HepG2 (cell line): ENCODE measurements at regions not wholly inside any gene's neighbourhood (a gene's known extent, or its start where the extent isn't known, plus 50 kb on each side); places are given as distances from the start of the nearest gene placed in this dataset.
A peak's percentile ranks its signal among the peaks of the same experiment; 100 is the strongest.

Experiments used
- ATF5 ChIP-seq: sonication (generic); formaldehyde crosslinking; IDR thresholded peaks from 2 replicates; pipeline ENCODE4 v1.4.0; 2020; ENCODE audit warnings: mild to moderate bottlenecking, low read depth, missing genetic modification reagents
- DNMT1 ChIP-seq: sonication (generic); formaldehyde crosslinking; IDR thresholded peaks from 2 replicates; pipeline ENCODE4 v1.5.1; 2020; ENCODE audit warnings: mild to moderate bottlenecking, missing genetic modification reagents
- GABPA ChIP-seq, 2 experiments: IDR thresholded peaks; 2 replicates each; pipeline ENCODE4 v1.6.1; 2011 to 2016; ENCODE audit warnings: low read depth in 2 of 2, low read length in 1 of 2, missing biosample characterization in 1 of 2, missing genetic modification characterization in 1 of 2
- IRX3 ChIP-seq: sonication (generic); formaldehyde crosslinking; IDR thresholded peaks from 2 replicates; pipeline ENCODE4 v1.8.1; 2023; ENCODE audit warnings: mild to moderate bottlenecking, low read depth, missing genetic modification reagents, borderline replicate concordance
- JUN ChIP-seq: sonication (generic); formaldehyde crosslinking; IDR thresholded peaks from 2 replicates; pipeline ENCODE4 v1.4.0; 2020; ENCODE audit warnings: mild to moderate bottlenecking, missing genetic modification reagents
- KAT7 ChIP-seq: IDR thresholded peaks from 2 replicates; pipeline ENCODE4 v1.6.1; 2018; ENCODE audit warnings: borderline replicate concordance, missing compliant biosample characterization
- MAZ ChIP-seq, 2 experiments: sonication (generic) in 1 of 2; formaldehyde crosslinking in 1 of 2; IDR thresholded peaks; 2 replicates each; pipeline versions ENCODE4 v1.5.0 to v1.6.1; 2012 to 2020; ENCODE audit warnings: low read depth in 2 of 2, mild to moderate bottlenecking in 2 of 2, borderline replicate concordance in 1 of 2, improper control_type of control experiment in 1 of 2, low read length in 1 of 2, missing genetic modification reagents in 1 of 2, moderate library complexity in 1 of 2
- NCOR1 ChIP-seq: fragments of 200-600 bp; sonication (generic); IDR thresholded peaks from 2 replicates; pipeline ENCODE4 v1.7.0; 2017; ENCODE audit warnings: antibody characterized with exemption, low read length, borderline replicate concordance
- PHB2 ChIP-seq: fragments of 450-650 bp; IDR thresholded peaks from 2 replicates; pipeline ENCODE4 v1.6.1; 2018; ENCODE audit not compliant: partially characterized antibody
- RELA ChIP-seq: sonication (generic); formaldehyde crosslinking; IDR thresholded peaks from 2 replicates; pipeline ENCODE4 v1.4.0; 2020; ENCODE audit warnings: missing genetic modification reagents
- RNF2 ChIP-seq: fragments of 450-650 bp; conservative IDR thresholded peaks from 2 replicates; pipeline ENCODE4 v1.6.1; 2016; ENCODE audit warnings: low read depth
- SMARCE1 ChIP-seq: fragments of 450-650 bp; IDR thresholded peaks from 2 replicates; pipeline ENCODE4 v1.6.1; 2017; ENCODE audit warnings: borderline replicate concordance
- SNAI1 ChIP-seq: sonication (generic); formaldehyde crosslinking; IDR thresholded peaks from 2 replicates; pipeline ENCODE4 v1.5.0; 2020; ENCODE audit warnings: mild to moderate bottlenecking, missing genetic modification reagents, borderline replicate concordance
- SOX13 ChIP-seq, 3 experiments: fragments of 450-650 bp in 1 of 3; sonication (generic) in 1 of 3; formaldehyde crosslinking in 1 of 3; IDR thresholded peaks in 2 of 3; conservative IDR thresholded peaks in 1 of 3; 2 replicates each; pipeline versions ENCODE4 v1.5.0 to v1.6.1; 2016 to 2020; ENCODE audit warnings: antibody characterized with exemption in 1 of 3, mild to moderate bottlenecking in 1 of 3, missing compliant biosample characterization in 1 of 3, missing genetic modification reagents in 1 of 3, moderate library complexity in 1 of 3
- TCF7L2 ChIP-seq: IDR thresholded peaks from 2 replicates; pipeline ENCODE4 v1.6.1; 2011; ENCODE audit warnings: mild to moderate bottlenecking, low read depth, low read length, moderate library complexity
- THYN1 ChIP-seq: sonication (generic); formaldehyde crosslinking; IDR thresholded peaks from 2 replicates; pipeline ENCODE4 v1.8.1; 2023; ENCODE audit warnings: low read depth, mild to moderate bottlenecking, moderate library complexity, missing genetic modification reagents, borderline replicate concordance
- WIZ ChIP-seq: sonication (generic); formaldehyde crosslinking; IDR thresholded peaks from 2 replicates; pipeline ENCODE4 v1.5.1; 2020; ENCODE audit warnings: mild to moderate bottlenecking, missing genetic modification reagents
- ZEB1 ChIP-seq: IDR thresholded peaks from 2 replicates; pipeline ENCODE4 v1.6.1; 2012; ENCODE audit warnings: mild to moderate bottlenecking, low read depth, inconsistent platforms; ENCODE audit not compliant: insufficient replicate concordance
- ZMYM2 ChIP-seq: sonication (generic); formaldehyde crosslinking; IDR thresholded peaks from 2 replicates; pipeline ENCODE4 v1.8.0; 2022; ENCODE audit warnings: mild to moderate bottlenecking, missing genetic modification reagents
- ZMYM4 ChIP-seq: sonication (generic); formaldehyde crosslinking; IDR thresholded peaks from 2 replicates; pipeline ENCODE4 v1.8.1; 2023; ENCODE audit warnings: mild to moderate bottlenecking, missing genetic modification reagents
- ZNF24 ChIP-seq: fragments of 450-650 bp; IDR thresholded peaks from 2 replicates; pipeline ENCODE4 v1.6.1; 2017; ENCODE audit warnings: antibody characterized with exemption, mild to moderate bottlenecking
- ZNF558 ChIP-seq: sonication (generic); formaldehyde crosslinking; IDR thresholded peaks from 2 replicates; pipeline ENCODE4 v1.9.0; 2022; ENCODE audit warnings: mild to moderate bottlenecking, missing genetic modification reagents, borderline replicate concordance
- ZNF713 ChIP-seq: sonication (generic); formaldehyde crosslinking; IDR thresholded peaks from 2 replicates; pipeline ENCODE4 v1.4.0; 2020; ENCODE audit warnings: mild to moderate bottlenecking, missing genetic modification reagents
- TF ChIP-seq, protein P1 (sequence below), 2 experiments: sonication (generic) in 1 of 2; formaldehyde crosslinking in 1 of 2; IDR thresholded peaks; 2 replicates each; pipeline versions ENCODE4 v1.5.1 to v1.6.1; 2011 to 2020; ENCODE audit warnings: borderline replicate concordance in 1 of 2, low read depth in 1 of 2, low read length in 1 of 2, mild to moderate bottlenecking in 1 of 2, missing genetic modification reagents in 1 of 2, moderate library complexity in 1 of 2
- TF ChIP-seq, protein P2 (sequence below): sonication (generic); formaldehyde crosslinking; IDR thresholded peaks from 2 replicates; pipeline ENCODE4 v1.4.0; 2020; ENCODE audit warnings: missing genetic modification reagents
- TF ChIP-seq, protein P3 (sequence below): sonication (generic); formaldehyde crosslinking; IDR thresholded peaks from 2 replicates; pipeline ENCODE4 v1.5.0; 2020; ENCODE audit warnings: missing genetic modification reagents

- TF ChIP-seq GABPA (IDR thresholded peaks at IDR 0.05; ENCODE audit: low read depth, low read length) (no peak), GABPA (CRISPR knock-in tag; IDR thresholded peaks at IDR 0.05; ENCODE audit: low read depth) (peak; percentile 54; the same call in 1 of the 2 replicates), ZNF713 (CRISPR knock-in tag) (no peak), ZMYM2 (CRISPR knock-in tag) (no peak), SMARCE1 (peak; percentile 54; the same call in 1 of the 2 replicates), JUN (CRISPR knock-in tag) (0 out of 2 replicates have a peak, but pooled peaks have one; percentile 31), RNF2 (no peak), ATF5 (CRISPR knock-in tag) (no peak), PHB2 (no peak), SNAI1 (CRISPR knock-in tag) (no peak), RELA (no peak), THYN1 (no peak), NCOR1 (no peak), ZMYM4 (CRISPR knock-in tag) (no peak), ZNF558 (no peak), KAT7 (CRISPR knock-in tag) (no peak), IRX3 (CRISPR knock-in tag) (no peak), MAZ (IDR thresholded peaks at IDR 0.05; ENCODE audit: borderline replicate concordance, low read depth, low read length) (no peak), MAZ (CRISPR knock-in tag; IDR thresholded peaks at IDR 0.05; ENCODE audit: low read depth) (no peak), SOX13 (IDR thresholded peaks at IDR 0.05) (no peak), SOX13 (CRISPR knock-in tag; conservative IDR thresholded peaks at IDR 0.05 in 1 of 2, IDR thresholded peaks at IDR 0.05 in 1 of 2) (no peak), TCF7L2 (no peak), DNMT1 (CRISPR knock-in tag) (no peak), ZNF24 (no peak), WIZ (CRISPR knock-in tag) (no peak), ZEB1 (no peak)
- TF ChIP-seq, protein P1, sequence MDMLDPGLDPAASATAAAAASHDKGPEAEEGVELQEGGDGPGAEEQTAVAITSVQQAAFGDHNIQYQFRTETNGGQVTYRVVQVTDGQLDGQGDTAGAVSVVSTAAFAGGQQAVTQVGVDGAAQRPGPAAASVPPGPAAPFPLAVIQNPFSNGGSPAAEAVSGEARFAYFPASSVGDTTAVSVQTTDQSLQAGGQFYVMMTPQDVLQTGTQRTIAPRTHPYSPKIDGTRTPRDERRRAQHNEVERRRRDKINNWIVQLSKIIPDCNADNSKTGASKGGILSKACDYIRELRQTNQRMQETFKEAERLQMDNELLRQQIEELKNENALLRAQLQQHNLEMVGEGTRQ (IDR thresholded peaks at IDR 0.05; ENCODE audit: low read depth, low read length) = no peak
- TF ChIP-seq, protein P1 (CRISPR knock-in tag; IDR thresholded peaks at IDR 0.05; ENCODE audit: borderline replicate concordance) = no peak
- TF ChIP-seq, protein P2, sequence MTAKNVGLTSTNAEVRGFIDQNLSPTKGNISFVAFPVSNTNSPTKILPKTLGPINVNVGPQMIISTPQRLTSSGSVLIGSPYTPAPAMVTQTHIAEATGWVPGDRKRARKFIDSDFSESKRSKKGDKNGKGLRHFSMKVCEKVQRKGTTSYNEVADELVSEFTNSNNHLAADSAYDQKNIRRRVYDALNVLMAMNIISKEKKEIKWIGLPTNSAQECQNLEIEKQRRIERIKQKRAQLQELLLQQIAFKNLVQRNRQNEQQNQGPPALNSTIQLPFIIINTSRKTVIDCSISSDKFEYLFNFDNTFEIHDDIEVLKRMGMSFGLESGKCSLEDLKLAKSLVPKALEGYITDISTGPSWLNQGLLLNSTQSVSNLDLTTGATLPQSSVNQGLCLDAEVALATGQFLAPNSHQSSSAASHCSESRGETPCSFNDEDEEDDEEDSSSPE (CRISPR knock-in tag) = no peak
- TF ChIP-seq, protein P3, sequence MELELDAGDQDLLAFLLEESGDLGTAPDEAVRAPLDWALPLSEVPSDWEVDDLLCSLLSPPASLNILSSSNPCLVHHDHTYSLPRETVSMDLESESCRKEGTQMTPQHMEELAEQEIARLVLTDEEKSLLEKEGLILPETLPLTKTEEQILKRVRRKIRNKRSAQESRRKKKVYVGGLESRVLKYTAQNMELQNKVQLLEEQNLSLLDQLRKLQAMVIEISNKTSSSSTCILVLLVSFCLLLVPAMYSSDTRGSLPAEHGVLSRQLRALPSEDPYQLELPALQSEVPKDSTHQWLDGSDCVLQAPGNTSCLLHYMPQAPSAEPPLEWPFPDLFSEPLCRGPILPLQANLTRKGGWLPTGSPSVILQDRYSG (CRISPR knock-in tag) = no peak
Observed at GRCh38 chr1:59143133-59143487, 153.8 kb upstream of the FGGY start (continued).
